WTC11 (cell line): ENCODE measurements at regions not wholly inside any gene's neighbourhood (a gene's known extent, or its start where the extent isn't known, plus 50 kb on each side); places are given as distances from the start of the nearest gene placed in this dataset.

Experiments used
- ATF6 ChIP-seq: sonication (generic); formaldehyde crosslinking; IDR thresholded peaks from 2 replicates; pipeline ENCODE4 v1.8.1; 2023; ENCODE audit warnings: mild to moderate bottlenecking, missing genetic modification reagents
- CBFB ChIP-seq: sonication (generic); formaldehyde crosslinking; IDR thresholded peaks from 2 replicates; pipeline ENCODE4 v1.8.1; 2022; ENCODE audit warnings: mild to moderate bottlenecking, low read depth, missing genetic modification reagents
- GABPB1 ChIP-seq: sonication (generic); formaldehyde crosslinking; IDR thresholded peaks from 2 replicates; pipeline ENCODE4 v1.8.1; 2023; ENCODE audit warnings: mild to moderate bottlenecking, missing genetic modification reagents
- GRHL2 ChIP-seq: fragments of 250-450 bp; sonication (Bioruptor Pico); IDR thresholded peaks from 2 replicates; pipeline ENCODE4 v1.8.0; 2022; ENCODE audit warnings: mild to moderate bottlenecking, moderate library complexity; ENCODE audit not compliant: insufficient replicate concordance, severe bottlenecking
- GTF2I ChIP-seq: fragments of 250-450 bp; sonication (Bioruptor Pico); conservative IDR thresholded peaks from 2 replicates; pipeline ENCODE4 v1.4.0; 2021; ENCODE audit warnings: mild to moderate bottlenecking
- JAZF1 ChIP-seq: fragments of 250-450 bp; sonication (Bioruptor Pico); IDR thresholded peaks from 2 replicates; pipeline ENCODE4 v1.9.0; 2021; ENCODE audit warnings: moderate library complexity, mild to moderate bottlenecking, inconsistent platforms
- MAX ChIP-seq: sonication (generic); formaldehyde crosslinking; IDR thresholded peaks from 2 replicates; pipeline ENCODE4 v1.8.0; 2022; ENCODE audit warnings: mild to moderate bottlenecking, missing genetic modification reagents
- MXD4 ChIP-seq: fragments of 250-450 bp; sonication (Bioruptor Pico); IDR thresholded peaks from 2 replicates; pipeline ENCODE4 v1.8.0; 2021; ENCODE audit warnings: mild to moderate bottlenecking, moderate library complexity, borderline replicate concordance
- NFYB ChIP-seq: sonication (generic); formaldehyde crosslinking; conservative IDR thresholded peaks from 2 replicates; pipeline ENCODE4 v1.8.0; 2022; ENCODE audit warnings: low read depth, missing genetic modification reagents
- NR3C1 ChIP-seq: sonication (generic); formaldehyde crosslinking; conservative IDR thresholded peaks from 2 replicates; pipeline ENCODE4 v1.8.1; 2023; ENCODE audit warnings: low read depth, mild to moderate bottlenecking, missing genetic modification reagents
- OVOL2 ChIP-seq: fragments of 250-450 bp; sonication (Bioruptor Pico); IDR thresholded peaks from 2 replicates; pipeline ENCODE4 v1.9.0; 2021; ENCODE audit warnings: mild to moderate bottlenecking, borderline replicate concordance
- STAT6 ChIP-seq: sonication (generic); formaldehyde crosslinking; conservative IDR thresholded peaks from 2 replicates; pipeline ENCODE4 v1.8.1; 2023; ENCODE audit warnings: mild to moderate bottlenecking, low read depth, missing genetic modification reagents, moderate library complexity
- TEAD1 ChIP-seq: sonication (generic); formaldehyde crosslinking; IDR thresholded peaks from 2 replicates; pipeline ENCODE4 v1.8.0; 2022; ENCODE audit warnings: mild to moderate bottlenecking, missing genetic modification reagents
- TP53 ChIP-seq: sonication (generic); formaldehyde crosslinking; IDR thresholded peaks from 2 replicates; pipeline ENCODE4 v1.8.1; 2023; ENCODE audit warnings: mild to moderate bottlenecking, missing genetic modification reagents
- USF2 ChIP-seq: sonication (generic); formaldehyde crosslinking; IDR thresholded peaks from 2 replicates; pipeline ENCODE4 v1.8.1; 2023; ENCODE audit warnings: mild to moderate bottlenecking, missing genetic modification reagents, moderate library complexity
- ZBTB21 ChIP-seq: sonication (generic); formaldehyde crosslinking; IDR thresholded peaks from 2 replicates; pipeline ENCODE4 v1.8.1; 2023; ENCODE audit warnings: mild to moderate bottlenecking, missing genetic modification reagents, borderline replicate concordance
- ZMAT4 ChIP-seq: fragments of 250-450 bp; sonication (Bioruptor Pico); IDR thresholded peaks from 2 replicates; pipeline ENCODE4 v1.9.0; 2021; ENCODE audit warnings: mild to moderate bottlenecking
- ZNF121 ChIP-seq: sonication (generic); formaldehyde crosslinking; IDR thresholded peaks from 2 replicates; pipeline ENCODE4 v1.8.0; 2023; ENCODE audit warnings: missing genetic modification reagents
- ZNF263 ChIP-seq: sonication (generic); formaldehyde crosslinking; IDR thresholded peaks from 2 replicates; pipeline ENCODE4 v1.8.1; 2022; ENCODE audit warnings: low read depth, mild to moderate bottlenecking, moderate library complexity, missing genetic modification reagents
- ZNF396 ChIP-seq: fragments of 250-450 bp; sonication (Bioruptor Pico); IDR thresholded peaks from 2 replicates; pipeline ENCODE4 v1.8.0; 2021; ENCODE audit warnings: mild to moderate bottlenecking, moderate library complexity, borderline replicate concordance
- ZNF512 ChIP-seq: sonication (generic); formaldehyde crosslinking; IDR thresholded peaks from 2 replicates; pipeline ENCODE4 v1.8.1; 2022; ENCODE audit warnings: missing genetic modification reagents, borderline replicate concordance
- TF ChIP-seq, protein P1 (sequence below): sonication (generic); formaldehyde crosslinking; IDR thresholded peaks from 2 replicates; pipeline ENCODE4 v1.8.1; 2022; ENCODE audit warnings: low read depth, missing genetic modification reagents, borderline replicate concordance
- TF ChIP-seq, protein P2 (sequence below): fragments of 250-450 bp; sonication (Bioruptor Pico); IDR thresholded peaks from 2 replicates; pipeline ENCODE4 v1.9.0; 2021; ENCODE audit warnings: moderate library complexity, mild to moderate bottlenecking, inconsistent platforms, borderline replicate concordance
- TF ChIP-seq, protein P3 (sequence below): sonication (generic); formaldehyde crosslinking; IDR thresholded peaks from 2 replicates; pipeline ENCODE4 v1.8.0; 2022; ENCODE audit warnings: missing genetic modification reagents

DNA sequence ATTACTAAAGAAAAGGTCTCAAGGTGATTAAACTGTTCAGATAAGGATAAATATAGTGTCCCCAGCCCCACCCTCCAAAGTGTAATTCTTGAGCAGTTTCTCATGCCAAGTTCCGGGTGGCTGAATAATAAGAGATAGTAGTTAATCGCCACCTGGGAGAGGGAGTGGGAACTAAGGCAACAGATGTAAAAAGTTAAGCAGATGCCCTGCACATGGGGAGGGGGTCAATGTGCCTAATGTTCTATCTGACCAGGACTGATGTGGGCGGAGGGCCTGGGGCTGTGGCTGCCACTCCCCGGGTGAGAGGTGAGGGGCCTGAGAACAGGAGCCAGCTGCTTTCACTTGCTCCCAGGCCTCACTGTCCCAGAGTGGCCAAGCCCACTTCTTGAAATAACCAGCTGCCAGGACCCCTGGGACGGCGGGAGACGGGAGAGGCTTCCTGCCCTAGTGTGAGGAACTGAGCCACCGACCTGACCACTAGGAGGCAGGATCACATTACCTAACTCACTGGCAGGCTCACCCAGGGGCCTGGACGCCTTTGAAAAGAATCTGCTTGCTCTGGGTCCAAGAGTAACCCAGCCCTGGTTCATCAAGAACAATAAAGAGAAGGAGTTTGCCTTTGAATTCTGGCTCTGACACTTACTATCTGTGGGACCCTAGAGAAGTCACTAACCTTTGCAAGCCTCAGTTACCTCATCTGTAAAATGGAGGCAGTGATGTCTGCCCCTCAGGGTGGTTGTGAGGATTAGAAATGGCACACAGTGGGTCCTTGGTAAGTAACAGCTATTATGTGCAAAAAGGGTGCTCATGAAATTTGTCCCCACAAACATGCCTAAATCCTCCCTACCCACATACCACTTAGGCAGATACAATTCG is 179.2 kb downstream of the ATG4C start (continued):
- TF ChIP-seq ZNF263 (CRISPR knock-in tag) (no peak), TP53 (CRISPR knock-in tag) (no peak), STAT6 (no peak), ZNF396 (no peak), ZNF121 (CRISPR knock-in tag) (no peak), USF2 (CRISPR knock-in tag) (no peak), ATF6 (CRISPR knock-in tag) (no peak), ZBTB21 (CRISPR knock-in tag) (no peak), GRHL2 (no peak), ZNF512 (CRISPR knock-in tag) (no peak), MXD4 (CRISPR knock-in tag) (no peak), MAX (CRISPR knock-in tag) (peak; percentile 24; the same call in 1 of the 2 replicates), OVOL2 (CRISPR knock-in tag) (no peak), GTF2I (peak; percentile 66; the same call in 1 of the 2 replicates), ZMAT4 (no peak), GABPB1 (no peak), CBFB (CRISPR knock-in tag) (no peak), NR3C1 (CRISPR knock-in tag) (no peak), NFYB (CRISPR knock-in tag) (no peak), JAZF1 (no peak), TEAD1 (peak; percentile 26; the same call in 1 of the 2 replicates)
- TF ChIP-seq, protein P1, sequence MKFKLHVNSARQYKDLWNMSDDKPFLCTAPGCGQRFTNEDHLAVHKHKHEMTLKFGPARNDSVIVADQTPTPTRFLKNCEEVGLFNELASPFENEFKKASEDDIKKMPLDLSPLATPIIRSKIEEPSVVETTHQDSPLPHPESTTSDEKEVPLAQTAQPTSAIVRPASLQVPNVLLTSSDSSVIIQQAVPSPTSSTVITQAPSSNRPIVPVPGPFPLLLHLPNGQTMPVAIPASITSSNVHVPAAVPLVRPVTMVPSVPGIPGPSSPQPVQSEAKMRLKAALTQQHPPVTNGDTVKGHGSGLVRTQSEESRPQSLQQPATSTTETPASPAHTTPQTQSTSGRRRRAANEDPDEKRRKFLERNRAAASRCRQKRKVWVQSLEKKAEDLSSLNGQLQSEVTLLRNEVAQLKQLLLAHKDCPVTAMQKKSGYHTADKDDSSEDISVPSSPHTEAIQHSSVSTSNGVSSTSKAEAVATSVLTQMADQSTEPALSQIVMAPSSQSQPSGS (CRISPR knock-in tag): no peak
- TF ChIP-seq, protein P2, sequence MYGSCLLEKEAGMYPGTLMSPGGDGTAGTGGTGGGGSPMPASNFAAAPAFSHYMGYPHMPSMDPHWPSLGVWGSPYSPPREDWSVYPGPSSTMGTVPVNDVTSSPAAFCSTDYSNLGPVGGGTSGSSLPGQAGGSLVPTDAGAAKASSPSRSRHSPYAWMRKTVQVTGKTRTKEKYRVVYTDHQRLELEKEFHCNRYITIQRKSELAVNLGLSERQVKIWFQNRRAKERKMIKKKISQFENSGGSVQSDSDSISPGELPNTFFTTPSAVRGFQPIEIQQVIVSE (CRISPR knock-in tag): no peak
- TF ChIP-seq, protein P3, sequence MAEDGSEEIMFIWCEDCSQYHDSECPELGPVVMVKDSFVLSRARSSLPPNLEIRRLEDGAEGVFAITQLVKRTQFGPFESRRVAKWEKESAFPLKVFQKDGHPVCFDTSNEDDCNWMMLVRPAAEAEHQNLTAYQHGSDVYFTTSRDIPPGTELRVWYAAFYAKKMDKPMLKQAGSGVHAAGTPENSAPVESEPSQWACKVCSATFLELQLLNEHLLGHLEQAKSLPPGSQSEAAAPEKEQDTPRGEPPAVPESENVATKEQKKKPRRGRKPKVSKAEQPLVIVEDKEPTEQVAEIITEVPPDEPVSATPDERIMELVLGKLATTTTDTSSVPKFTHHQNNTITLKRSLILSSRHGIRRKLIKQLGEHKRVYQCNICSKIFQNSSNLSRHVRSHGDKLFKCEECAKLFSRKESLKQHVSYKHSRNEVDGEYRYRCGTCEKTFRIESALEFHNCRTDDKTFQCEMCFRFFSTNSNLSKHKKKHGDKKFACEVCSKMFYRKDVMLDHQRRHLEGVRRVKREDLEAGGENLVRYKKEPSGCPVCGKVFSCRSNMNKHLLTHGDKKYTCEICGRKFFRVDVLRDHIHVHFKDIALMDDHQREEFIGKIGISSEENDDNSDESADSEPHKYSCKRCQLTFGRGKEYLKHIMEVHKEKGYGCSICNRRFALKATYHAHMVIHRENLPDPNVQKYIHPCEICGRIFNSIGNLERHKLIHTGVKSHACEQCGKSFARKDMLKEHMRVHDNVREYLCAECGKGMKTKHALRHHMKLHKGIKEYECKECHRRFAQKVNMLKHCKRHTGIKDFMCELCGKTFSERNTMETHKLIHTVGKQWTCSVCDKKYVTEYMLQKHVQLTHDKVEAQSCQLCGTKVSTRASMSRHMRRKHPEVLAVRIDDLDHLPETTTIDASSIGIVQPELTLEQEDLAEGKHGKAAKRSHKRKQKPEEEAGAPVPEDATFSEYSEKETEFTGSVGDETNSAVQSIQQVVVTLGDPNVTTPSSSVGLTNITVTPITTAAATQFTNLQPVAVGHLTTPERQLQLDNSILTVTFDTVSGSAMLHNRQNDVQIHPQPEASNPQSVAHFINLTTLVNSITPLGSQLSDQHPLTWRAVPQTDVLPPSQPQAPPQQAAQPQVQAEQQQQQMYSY (CRISPR knock-in tag): no peak
